Stimulated activated CD8-positive, alpha-beta memory T cell treated with anti-CD3 and anti-CD28 coated beads, Interleukin-4, amount 100 ng/mL, for 48 hours (primary cell): ENCODE measurements at regions not wholly inside any gene's neighbourhood (a gene's known extent, or its start where the extent isn't known, plus 50 kb on each side); places are given as distances from the start of the nearest gene placed in this dataset.

Source experiments
- DNase-seq: peaks from one replicate; pipeline ENCODE4 v3.0.0-alpha.2; 2020

- DNase-seq = no peak
These were observed 274.1 kb upstream of the SASH1 start for GRCh38 chr6:148068437-148069061.

GRCh38 chr6:148069256-148069655 is 273.4 kb upstream of the SASH1 start:
- no peak for DNase-seq

GRCh38 chr6:148074291-148074690 is 268.3 kb upstream of the SASH1 start:
- DNase-seq = no peak

- DNase-seq = no peak
These were observed 267.9 kb upstream of the SASH1 start for GRCh38 chr6:148074738-148075137.

GRCh38 chr6:148075352-148075751 is 267.3 kb upstream of the SASH1 start:
- DNase-seq = no peak

GRCh38 chr6:148076051-148076450 is 266.6 kb upstream of the SASH1 start:
- DNase-seq = no peak

GRCh38 chr6:148080315-148080714 is 262.3 kb upstream of the SASH1 start:
- no peak for DNase-seq

- no peak for DNase-seq
These were observed 261.6 kb upstream of the SASH1 start for GRCh38 chr6:148081076-148081475.

- DNase-seq = no peak
These were observed 260.6 kb upstream of the SASH1 start for GRCh38 chr6:148082044-148082443.

GRCh38 chr6:148082696-148083095 is 259.9 kb upstream of the SASH1 start:
- DNase-seq = no peak

- DNase-seq = no peak
These were observed 256.9 kb upstream of the SASH1 start for GRCh38 chr6:148085631-148086331.

GRCh38 chr6:148086386-148086785 is 256.3 kb upstream of the SASH1 start:
- DNase-seq = no peak

GRCh38 chr6:148086843-148087242 is 255.8 kb upstream of the SASH1 start:
- DNase-seq = no peak

GRCh38 chr6:148087659-148088058 is 255.0 kb upstream of the SASH1 start:
- DNase-seq = no peak

GRCh38 chr6:148090326-148090725 is 252.3 kb upstream of the SASH1 start:
- no peak for DNase-seq

- DNase-seq = no peak
These were observed 251.2 kb upstream of the SASH1 start for GRCh38 chr6:148091394-148091793.

GRCh38 chr6:148103436-148103835 is 239.2 kb upstream of the SASH1 start:
- no peak for DNase-seq

GRCh38 chr6:148104131-148104530 is 238.5 kb upstream of the SASH1 start:
- DNase-seq = no peak

- DNase-seq = no peak
These were observed 236.9 kb upstream of the SASH1 start for GRCh38 chr6:148105695-148106094.

- no peak for DNase-seq
These were observed 234.7 kb upstream of the SASH1 start for GRCh38 chr6:148107911-148108310.

- no peak for DNase-seq
These were observed 232.9 kb upstream of the SASH1 start for GRCh38 chr6:148109732-148110131.

GRCh38 chr6:148110925-148111324 is 231.7 kb upstream of the SASH1 start:
- DNase-seq = no peak

GRCh38 chr6:148112851-148113319 is 229.8 kb upstream of the SASH1 start:
- no peak for DNase-seq

GRCh38 chr6:148116001-148116400 is 226.6 kb upstream of the SASH1 start:
- DNase-seq = no peak

GRCh38 chr6:148118244-148118643 is 224.4 kb upstream of the SASH1 start:
- DNase-seq = no peak
